Sciatic nerve (tissue), 2 donors: ENCODE measurements at regions not wholly inside any gene's neighbourhood (a gene's known extent, or its start where the extent isn't known, plus 50 kb on each side); places are given as distances from the start of the nearest gene placed in this dataset.

ENCODE experiments used
- ATAC-seq: fragments of 200-7000 bp; cut with Tn5 transposase; one replicate; pipeline ENCODE4 v1.9.1; 2020; ENCODE audit warnings: mild to moderate bottlenecking, moderate library complexity
- DNase-seq: peaks from one replicate; pipeline ENCODE4 v3.0.0-alpha.2; 2020; ENCODE audit warnings: low spot score
- intact Hi-C: fragments of 100-400 bp; cut with DNase I; formaldehyde crosslinking; loops from one replicate; pipeline ENCODE4 v1.14.2; 2022
- donor health status: DM: no; HTN: no; CAD: no.
- donor health status: DM: no; HTN: no; CAD: no.

GRCh38 chr10:83222832-83223742 lies 916.2 kb upstream of the GHITM start:
- intact Hi-C loops = no loop called here
- ATAC-seq = no peak
- DNase-seq = no peak

GRCh38 chr10:83225781-83226180 lies 913.5 kb upstream of the GHITM start:
- DNase-seq (no peak), ATAC-seq (no peak)
- intact Hi-C loops = no loop called here

GRCh38 chr10:83229991-83230390 lies 909.3 kb upstream of the GHITM start:
- ATAC-seq = no peak
- intact Hi-C loops = no loop called here
- DNase-seq = no peak

GRCh38 chr10:83233691-83234090 lies 905.6 kb upstream of the GHITM start:
- ATAC-seq (no peak), DNase-seq (no peak)
- intact Hi-C loops = no loop called here

- ATAC-seq (no peak), DNase-seq (no peak)
- intact Hi-C loops = no loop called here
Observed at GRCh38 chr10:83248106-83248631, 891.1 kb upstream of the GHITM start.

- DNase-seq (no peak), ATAC-seq (no peak)
- intact Hi-C loops = no loop called here
Observed at GRCh38 chr10:83250396-83250795, 888.9 kb upstream of the GHITM start.

- no peak for ATAC-seq
Observed at GRCh38 chr10:83252169-83252568, 887.1 kb upstream of the GHITM start.

GRCh38 chr10:83252596-83252995 lies 886.7 kb upstream of the GHITM start:
- intact Hi-C loops = no loop called here
- DNase-seq = no peak
- ATAC-seq = no peak

More at GRCh38 chr10:83252169-83252568, 887.1 kb upstream of the GHITM start:
- DNase-seq = no peak
- intact Hi-C loops = no loop called here

- intact Hi-C loops = no loop called here
- ATAC-seq = no peak
- no peak for DNase-seq
Observed at GRCh38 chr10:83253011-83253671, 886.2 kb upstream of the GHITM start.

GRCh38 chr10:83254698-83255097 lies 884.6 kb upstream of the GHITM start:
- DNase-seq (no peak), ATAC-seq (no peak)

GRCh38 chr10:83262434-83262833 lies 876.9 kb upstream of the GHITM start:
- ATAC-seq = no peak
- no peak for DNase-seq
- intact Hi-C loops = no loop called here

More at GRCh38 chr10:83254698-83255097, 884.6 kb upstream of the GHITM start:
- intact Hi-C loops = no loop called here

GRCh38 chr10:83272666-83273434 lies 866.5 kb upstream of the GHITM start:
- ATAC-seq (no peak), DNase-seq (no peak)
- intact Hi-C loops = no loop called here

GRCh38 chr10:83274088-83274487 lies 865.2 kb upstream of the GHITM start:
- intact Hi-C loops = no loop called here
- ATAC-seq = no peak
- no peak for DNase-seq

GRCh38 chr10:83276971-83277370 lies 862.3 kb upstream of the GHITM start:
- intact Hi-C loops = no loop called here
- no peak for ATAC-seq
- DNase-seq = no peak

GRCh38 chr10:83283151-83283550 lies 856.2 kb upstream of the GHITM start:
- ATAC-seq (no peak), DNase-seq (no peak)
- intact Hi-C loops = no loop called here

- intact Hi-C loops = no loop called here
- no peak for ATAC-seq
- no peak for DNase-seq
Observed at GRCh38 chr10:83287374-83287773, 851.9 kb upstream of the GHITM start.

GRCh38 chr10:83289373-83289772 lies 849.9 kb upstream of the GHITM start:
- intact Hi-C loops = no loop called here
- no peak for ATAC-seq

GRCh38 chr10:83289948-83290347 lies 849.4 kb upstream of the GHITM start:
- ATAC-seq (no peak), DNase-seq (no peak)
- intact Hi-C loops = no loop called here

More at GRCh38 chr10:83289373-83289772, 849.9 kb upstream of the GHITM start:
- DNase-seq = no peak

- DNase-seq (no peak), ATAC-seq (no peak)
- intact Hi-C loops = no loop called here
Observed at GRCh38 chr10:83301732-83302131, 837.6 kb upstream of the GHITM start.
